Upper lobe of left lung (tissue), 4 donors: ENCODE measurements at regions not wholly inside any gene's neighbourhood (a gene's known extent, or its start where the extent isn't known, plus 50 kb on each side); places are given as distances from the start of the nearest gene placed in this dataset.

Source experiments
- CTCF ChIP-seq, 6 experiments: fragments of 450-650 bp in 4 of 6; fragments of 200-600 bp in 2 of 6; sonication (generic) in 2 of 6; IDR thresholded peaks; one replicate each; pipeline ENCODE4 v1.5.1; 2016 to 2019; ENCODE audit warnings: antibody characterized with exemption in 6 of 6
- EP300 ChIP-seq, 4 donors: sonication (generic); formaldehyde crosslinking; IDR thresholded peaks; one replicate each; pipeline ENCODE4 v1.5.1; 2017; ENCODE audit warnings: antibody characterized with exemption in 4 of 4, control low read depth in 2 of 4
- POLR2A ChIP-seq, 4 donors: fragments of 450-650 bp; IDR thresholded peaks; one replicate each; pipeline ENCODE4 v1.5.1; 2016 to 2017; ENCODE audit warnings: antibody characterized with exemption in 4 of 4, mild to moderate bottlenecking in 2 of 4

GRCh38 chr15:69593488-69593887, 140.9 kb downstream of the RPLP1 start:
- no peak for TF ChIP-seq CTCF (IDR thresholded peaks at IDR 0.05)
- TF ChIP-seq POLR2A (IDR thresholded peaks at IDR 0.05): no peak
- TF ChIP-seq EP300 (IDR thresholded peaks at IDR 0.05): no peak
